Activated naive CD8-positive, alpha-beta T cell treated with anti-CD3 and anti-CD28 coated beads, Interleukin-2, amount 50 U/mL, for 24 hours (primary cell): ENCODE measurements at regions not wholly inside any gene's neighbourhood (a gene's known extent, or its start where the extent isn't known, plus 50 kb on each side); places are given as distances from the start of the nearest gene placed in this dataset.

Experiments
- ATAC-seq: fragments of 150-1000 bp; cut with Tn5 transposase; one replicate; pipeline ENCODE4 v1.10.0; 2021
- DNase-seq: peaks from one replicate; pipeline ENCODE4 v3.0.0; 2021
- H3K27ac Mint-ChIP-seq: one replicate; pipeline ENCODE4 v1.8.0; 2021; ENCODE audit warnings: mild to moderate bottlenecking, mixed read lengths
- H3K27me3 Mint-ChIP-seq: one replicate; pipeline ENCODE4 v1.8.0; 2021; ENCODE audit warnings: mixed read lengths
- H3K36me3 Mint-ChIP-seq: one replicate; pipeline ENCODE4 v1.8.0; 2021; ENCODE audit warnings: low read depth, mixed read lengths
- H3K4me1 Mint-ChIP-seq: one replicate; pipeline ENCODE4 v1.8.0; 2021; ENCODE audit warnings: mixed read lengths
- H3K4me3 Mint-ChIP-seq: one replicate; pipeline ENCODE4 v1.8.0; 2021; ENCODE audit warnings: mild to moderate bottlenecking, moderate library complexity, mixed read lengths
- H3K9me3 Mint-ChIP-seq: one replicate; pipeline ENCODE4 v1.8.0; 2021; ENCODE audit warnings: mixed read lengths

GRCh38 chr20:19110881-19111460 lies 101.5 kb upstream of the SLC24A3 start:
- no peaks in the 10 kb centered on the region for H3K27me3 Mint-ChIP-seq
- H3K36me3 Mint-ChIP-seq: no peaks in the 10 kb centered on the region
- H3K9me3 Mint-ChIP-seq: no peaks in the 10 kb centered on the region
- ATAC-seq (no peak), DNase-seq (no peak)
- no peak overlapping the region for H3K4me3 Mint-ChIP-seq
- H3K4me1 Mint-ChIP-seq: no peaks in the 10 kb centered on the region
- no peak overlapping the region for H3K27ac Mint-ChIP-seq

GRCh38 chr20:19112828-19113227 lies 99.6 kb upstream of the SLC24A3 start:
- ATAC-seq (no peak), DNase-seq (no peak)
- Mint-ChIP-seq H3K4me3 (no peak overlapping the region), H3K4me1 (no peaks in the 10 kb centered on the region), H3K36me3 (no peaks in the 10 kb centered on the region), H3K27ac (no peak overlapping the region), H3K9me3 (no peaks in the 10 kb centered on the region), H3K27me3 (no peaks in the 10 kb centered on the region)

DNA sequence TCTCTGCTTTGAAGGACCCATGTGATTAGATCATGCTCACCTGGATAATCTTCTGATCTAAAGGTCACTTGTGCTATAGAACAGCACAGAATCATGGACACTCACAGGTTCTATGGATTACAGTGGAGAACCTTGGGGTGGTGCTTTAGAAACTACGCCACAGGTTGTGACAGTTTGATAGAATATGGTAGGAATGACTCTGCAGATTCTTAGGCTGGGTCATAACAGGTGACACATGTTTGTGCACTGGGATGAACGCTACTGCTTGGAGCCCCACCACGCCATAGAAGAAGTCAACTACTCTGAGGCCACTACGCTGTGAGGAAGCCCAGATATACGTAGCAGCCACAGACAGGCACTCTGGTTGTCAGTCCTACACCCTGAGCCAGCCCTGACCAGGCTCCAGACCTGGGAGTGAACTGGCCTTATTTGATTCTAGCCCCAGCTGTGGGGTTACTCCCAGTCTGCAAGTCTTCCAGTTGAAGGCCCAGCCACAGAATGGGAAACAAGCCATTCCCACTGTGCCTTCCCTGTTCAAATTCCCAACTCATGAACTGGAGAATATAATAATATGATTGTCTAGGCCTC lies 99.0 kb upstream of the SLC24A3 start:
- no peak overlapping the region for H3K4me3 Mint-ChIP-seq
- no peaks in the 10 kb centered on the region for H3K36me3 Mint-ChIP-seq
- no peak for DNase-seq
- H3K4me1 Mint-ChIP-seq: no peaks in the 10 kb centered on the region
- ATAC-seq: no peak
- no peaks in the 10 kb centered on the region for H3K9me3 Mint-ChIP-seq
- no peaks in the 10 kb centered on the region for H3K27me3 Mint-ChIP-seq
- no peak overlapping the region for H3K27ac Mint-ChIP-seq

DNA sequence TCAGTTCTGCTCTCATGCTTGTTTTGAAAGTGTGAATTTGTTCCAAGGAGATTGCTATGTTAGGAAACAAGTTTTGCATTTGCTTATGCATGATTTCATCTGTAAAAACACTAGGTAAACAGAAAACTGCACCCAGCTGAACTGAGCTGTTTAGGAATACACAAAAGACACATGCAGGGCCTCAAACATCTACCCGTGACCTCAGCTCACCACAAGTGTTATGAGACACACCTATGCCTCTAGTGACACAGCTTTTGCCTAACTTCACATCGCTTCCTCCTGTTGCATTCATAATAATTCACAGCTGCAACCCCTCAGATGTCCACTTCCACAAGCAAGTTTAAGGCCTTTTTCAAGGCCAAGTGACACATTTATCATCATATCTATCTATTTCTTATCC lies 98.0 kb upstream of the SLC24A3 start:
- Mint-ChIP-seq H3K36me3 (no peaks in the 10 kb centered on the region), H3K4me1 (no peaks in the 10 kb centered on the region), H3K4me3 (no peak overlapping the region), H3K27me3 (no peaks in the 10 kb centered on the region), H3K9me3 (no peaks in the 10 kb centered on the region), H3K27ac (no peak overlapping the region)
- ATAC-seq (no peak), DNase-seq (no peak)

GRCh38 chr20:19115581-19115980 lies 96.9 kb upstream of the SLC24A3 start:
- no peak overlapping the region for H3K4me3 Mint-ChIP-seq

DNA sequence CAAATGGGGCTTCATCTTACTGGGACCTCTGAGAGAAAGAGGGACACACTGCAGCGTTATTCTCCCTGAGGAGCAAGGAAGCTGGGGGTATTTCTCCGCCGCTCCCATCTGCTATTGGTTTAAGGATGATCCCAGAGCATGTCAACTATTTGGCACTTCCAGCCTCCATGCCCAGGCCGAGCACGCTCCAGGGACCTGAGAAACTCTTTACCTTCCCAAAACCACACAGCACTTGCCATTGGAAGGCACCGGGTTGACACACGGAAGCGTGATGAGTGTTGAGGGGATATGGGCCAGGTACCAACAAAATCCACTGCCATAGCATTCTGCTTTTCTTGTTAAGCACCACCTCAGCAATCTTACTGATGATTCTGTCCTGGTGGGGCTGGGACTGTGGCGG lies 92.4 kb upstream of the SLC24A3 start:
- Mint-ChIP-seq H3K27me3 (no peaks in the 10 kb centered on the region), H3K4me1 (no peaks in the 10 kb centered on the region), H3K36me3 (no peaks in the 10 kb centered on the region), H3K4me3 (no peak overlapping the region), H3K9me3 (no peaks in the 10 kb centered on the region), H3K27ac (no peak overlapping the region)
- no peak for ATAC-seq
- no peak for DNase-seq

More at GRCh38 chr20:19115581-19115980, 96.9 kb upstream of the SLC24A3 start:
- Mint-ChIP-seq H3K36me3 (no peaks in the 10 kb centered on the region), H3K9me3 (no peaks in the 10 kb centered on the region), H3K27me3 (no peaks in the 10 kb centered on the region), H3K27ac (no peak overlapping the region), H3K4me1 (no peaks in the 10 kb centered on the region)
- ATAC-seq (no peak), DNase-seq (no peak)

- Mint-ChIP-seq H3K36me3 (no peaks in the 10 kb centered on the region), H3K27me3 (no peaks in the 10 kb centered on the region), H3K9me3 (no peaks in the 10 kb centered on the region), H3K27ac (no peak overlapping the region), H3K4me3 (no peak overlapping the region), H3K4me1 (no peaks in the 10 kb centered on the region)
- DNase-seq: no peak
- ATAC-seq: no peak
Observed at GRCh38 chr20:19120569-19120968, 91.9 kb upstream of the SLC24A3 start.

DNA sequence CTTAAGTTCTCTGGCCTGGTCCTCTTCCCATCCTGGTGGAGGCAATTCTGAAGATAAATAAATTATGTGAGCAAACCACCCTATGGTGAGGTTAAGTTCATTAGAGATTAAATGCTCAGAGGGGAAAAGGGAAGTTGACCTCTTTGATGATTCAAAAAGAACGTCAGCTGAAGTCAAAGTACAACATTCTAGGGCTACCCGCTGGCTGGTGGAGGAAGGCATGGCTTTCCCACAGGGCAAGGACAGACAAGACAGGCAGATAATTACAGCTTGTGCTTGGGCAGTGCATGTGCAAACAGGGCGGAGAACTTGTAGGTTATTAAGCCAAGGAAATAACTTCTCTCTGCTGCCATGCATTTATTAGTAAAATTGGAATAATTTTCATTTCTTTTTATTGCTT lies 91.0 kb upstream of the SLC24A3 start:
- H3K36me3 Mint-ChIP-seq: no peaks in the 10 kb centered on the region
- H3K4me3 Mint-ChIP-seq: no peak overlapping the region
- H3K27me3 Mint-ChIP-seq: no peaks in the 10 kb centered on the region
- no peak for ATAC-seq
- H3K4me1 Mint-ChIP-seq: no peaks in the 10 kb centered on the region
- H3K9me3 Mint-ChIP-seq: no peaks in the 10 kb centered on the region
- no peak for DNase-seq
- no peak overlapping the region for H3K27ac Mint-ChIP-seq

DNA sequence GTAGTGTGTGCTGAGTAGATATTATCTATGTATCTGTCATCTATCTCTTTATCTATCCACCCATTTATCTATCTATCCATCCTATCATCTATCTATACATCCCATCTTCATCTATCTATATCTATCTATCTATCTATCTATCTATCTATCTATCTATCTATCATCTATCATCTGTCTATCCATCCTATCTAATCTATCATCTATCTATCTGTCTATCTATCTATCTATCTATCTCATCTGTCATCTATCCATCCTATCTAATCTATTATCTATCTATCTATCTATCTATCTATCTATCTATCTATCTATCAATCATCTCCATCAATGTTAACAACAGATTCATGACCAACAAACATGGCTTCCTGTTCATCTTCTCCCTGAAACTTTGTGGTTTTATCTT lies 90.5 kb upstream of the SLC24A3 start:
- no peaks in the 10 kb centered on the region for H3K27me3 Mint-ChIP-seq

GRCh38 chr20:19122395-19122794 lies 90.0 kb upstream of the SLC24A3 start:
- no peaks in the 10 kb centered on the region for H3K27me3 Mint-ChIP-seq
- no peaks in the 10 kb centered on the region for H3K4me1 Mint-ChIP-seq
- no peak overlapping the region for H3K27ac Mint-ChIP-seq
- DNase-seq (no peak), ATAC-seq (no peak)
- no peaks in the 10 kb centered on the region for H3K36me3 Mint-ChIP-seq
- H3K9me3 Mint-ChIP-seq: no peaks in the 10 kb centered on the region
- no peak overlapping the region for H3K4me3 Mint-ChIP-seq

More for the DNA sequence above, 90.5 kb upstream of the SLC24A3 start:
- no peak overlapping the region for H3K4me3 Mint-ChIP-seq
- H3K36me3 Mint-ChIP-seq: no peaks in the 10 kb centered on the region
- ATAC-seq (no peak), DNase-seq (no peak)
- H3K4me1 Mint-ChIP-seq: no peaks in the 10 kb centered on the region
- H3K27ac Mint-ChIP-seq: no peak overlapping the region
- no peaks in the 10 kb centered on the region for H3K9me3 Mint-ChIP-seq

DNA sequence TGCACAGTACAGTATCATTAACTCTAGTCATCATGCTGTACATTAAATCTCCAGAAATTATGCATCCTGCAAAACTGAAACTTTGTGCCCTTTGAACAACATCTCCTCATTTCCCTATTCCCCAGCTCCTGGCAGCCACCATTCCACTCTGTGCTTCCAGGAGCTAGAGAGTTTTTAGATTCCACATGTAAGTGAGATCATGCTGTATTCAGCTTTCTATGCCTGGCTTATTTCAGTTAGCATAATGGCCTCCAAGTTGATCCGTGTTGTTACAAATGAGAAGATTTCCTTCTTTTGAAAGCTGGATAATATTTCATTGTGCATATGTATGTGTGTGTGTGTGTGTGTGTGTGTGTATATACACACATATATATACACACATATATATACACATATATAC lies 86.9 kb upstream of the SLC24A3 start:
- H3K27me3 Mint-ChIP-seq: no peaks in the 10 kb centered on the region
- H3K4me1 Mint-ChIP-seq: no peaks in the 10 kb centered on the region
- no peaks in the 10 kb centered on the region for H3K36me3 Mint-ChIP-seq
- no peak overlapping the region for H3K4me3 Mint-ChIP-seq
- H3K27ac Mint-ChIP-seq: no peak overlapping the region
- DNase-seq (no peak), ATAC-seq (no peak)
- H3K9me3 Mint-ChIP-seq: no peaks in the 10 kb centered on the region

DNA sequence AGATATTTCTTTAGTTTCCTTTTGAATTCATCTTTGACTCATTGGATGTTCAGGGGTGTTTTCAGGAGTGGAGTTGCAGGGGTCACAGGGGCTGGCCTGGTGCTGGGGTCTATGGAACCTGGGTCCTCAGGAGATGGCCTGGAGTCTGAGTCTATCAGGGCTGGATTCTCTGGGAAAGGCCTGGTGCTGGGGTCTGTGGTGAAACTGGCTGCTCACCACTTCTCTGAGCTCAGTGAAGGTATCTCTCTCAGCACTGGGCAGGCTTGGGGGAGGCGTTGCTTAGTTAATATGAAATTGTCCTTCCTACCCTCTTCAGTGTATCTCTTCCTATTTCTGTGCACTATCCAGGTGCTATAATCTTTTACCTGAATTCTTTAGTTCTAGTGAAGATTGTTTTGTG lies 83.1 kb upstream of the SLC24A3 start:
- H3K9me3 Mint-ChIP-seq: no peaks in the 10 kb centered on the region
- no peak for DNase-seq
- no peaks in the 10 kb centered on the region for H3K36me3 Mint-ChIP-seq
- no peaks in the 10 kb centered on the region for H3K4me1 Mint-ChIP-seq
- ATAC-seq: no peak
- H3K27me3 Mint-ChIP-seq: no peaks in the 10 kb centered on the region
- no peak overlapping the region for H3K27ac Mint-ChIP-seq
- no peak overlapping the region for H3K4me3 Mint-ChIP-seq

- no peak overlapping the region for H3K4me3 Mint-ChIP-seq
- no peaks in the 10 kb centered on the region for H3K27me3 Mint-ChIP-seq
- no peak for ATAC-seq
- no peaks in the 10 kb centered on the region for H3K9me3 Mint-ChIP-seq
- no peaks in the 10 kb centered on the region for H3K36me3 Mint-ChIP-seq
- H3K4me1 Mint-ChIP-seq: no peaks in the 10 kb centered on the region
- no peak overlapping the region for H3K27ac Mint-ChIP-seq
- DNase-seq: no peak
Observed at GRCh38 chr20:19129976-19130612, 82.3 kb upstream of the SLC24A3 start.

GRCh38 chr20:19130613-19130984 lies 81.8 kb upstream of the SLC24A3 start:
- no peak for DNase-seq
- Mint-ChIP-seq H3K4me1 (no peaks in the 10 kb centered on the region), H3K9me3 (peaks cover under 1% of the 10 kb centered on the region), H3K36me3 (no peaks in the 10 kb centered on the region), H3K4me3 (no peak overlapping the region), H3K27me3 (no peaks in the 10 kb centered on the region), H3K27ac (no peak overlapping the region)
- no peak for ATAC-seq

- no peaks in the 10 kb centered on the region for H3K27me3 Mint-ChIP-seq
- peaks cover 9% of the 10 kb centered on the region for H3K9me3 Mint-ChIP-seq
- H3K4me3 Mint-ChIP-seq: no peak overlapping the region
- no peak overlapping the region for H3K27ac Mint-ChIP-seq
- ATAC-seq (no peak), DNase-seq (no peak)
- H3K36me3 Mint-ChIP-seq: no peaks in the 10 kb centered on the region
- H3K4me1 Mint-ChIP-seq: no peaks in the 10 kb centered on the region
Observed at GRCh38 chr20:19137641-19138040, 74.8 kb upstream of the SLC24A3 start.
